H9 (cell line): ENCODE measurements at regions not wholly inside any gene's neighbourhood (a gene's known extent, or its start where the extent isn't known, plus 50 kb on each side); places are given as distances from the start of the nearest gene placed in this dataset.

Experiments
- DNase-seq: peaks from one replicate; pipeline ENCODE4 v3.0.0-alpha.2; 2017
- H2AFZ ChIP-seq: one replicate; pipeline ENCODE4 v1.6.1; 2013; ENCODE audit warnings: mild to moderate bottlenecking, low read length, control low read depth, moderate library complexity
- H2AK5ac ChIP-seq: 2 replicates; pipeline ENCODE4 v1.6.1; 2013; ENCODE audit warnings: low read length, control low read depth, mixed read lengths; ENCODE audit not compliant: insufficient read length
- H2BK120ac ChIP-seq: one replicate; pipeline ENCODE4 v1.6.1; 2013; ENCODE audit warnings: low read depth, mild to moderate bottlenecking, low read length, control low read depth, inconsistent platforms; ENCODE audit not compliant: poor library complexity, severe bottlenecking
- H2BK12ac ChIP-seq: 2 replicates; pipeline ENCODE4 v1.6.1; 2013; ENCODE audit warnings: low read length, control low read depth, mixed read lengths, low read depth; ENCODE audit not compliant: insufficient read length
- H2BK15ac ChIP-seq: 2 replicates; pipeline ENCODE4 v1.6.1; 2013; ENCODE audit warnings: low read depth, low read length, control low read depth
- H2BK20ac ChIP-seq: one replicate; pipeline ENCODE4 v1.6.1; 2013; ENCODE audit warnings: low read depth, mild to moderate bottlenecking, low read length, control low read depth, inconsistent platforms; ENCODE audit not compliant: poor library complexity, severe bottlenecking
- H2BK5ac ChIP-seq: 2 replicates; pipeline ENCODE4 v1.6.1; 2013; ENCODE audit warnings: low read length, control low read depth, mixed read lengths; ENCODE audit not compliant: insufficient read length
- H3K14ac ChIP-seq: 2 replicates; pipeline ENCODE4 v1.6.1; 2013; ENCODE audit warnings: low read length, control low read depth; ENCODE audit not compliant: insufficient read depth
- H3K18ac ChIP-seq: 2 replicates; pipeline ENCODE4 v1.6.1; 2013; ENCODE audit warnings: low read depth, mild to moderate bottlenecking, mixed read lengths, low read length, control low read depth; ENCODE audit not compliant: insufficient read length
- H3K23ac ChIP-seq: 2 replicates; pipeline ENCODE4 v1.6.1; 2013; ENCODE audit warnings: low read length, control low read depth, mixed read lengths, low read depth; ENCODE audit not compliant: insufficient read length
- H3K23me2 ChIP-seq: 2 replicates; pipeline ENCODE4 v1.6.1; 2013; ENCODE audit warnings: low read depth, mild to moderate bottlenecking, mixed read lengths, low read length, control low read depth; ENCODE audit not compliant: insufficient read length, poor library complexity, severe bottlenecking
- H3K27ac ChIP-seq: 2 replicates; pipeline ENCODE4 v1.5.1; 2013; ENCODE audit warnings: low read length, control low read depth, mixed read lengths, low read depth; ENCODE audit not compliant: insufficient read length
- H3K27me3 ChIP-seq: 2 replicates; pipeline ENCODE4 v1.6.1; 2013; ENCODE audit warnings: low read length, control low read depth, inconsistent platforms; ENCODE audit not compliant: insufficient read depth
- H3K4ac ChIP-seq: 2 replicates; pipeline ENCODE4 v1.6.1; 2013; ENCODE audit warnings: low read depth, mild to moderate bottlenecking, control low read depth, inconsistent platforms, low read length, moderate library complexity
- H3K4me1 ChIP-seq: 2 replicates; pipeline ENCODE4 v1.6.1; 2013; ENCODE audit warnings: low read length, control low read depth, inconsistent platforms; ENCODE audit not compliant: insufficient read depth
- H3K4me2 ChIP-seq: 2 replicates; pipeline ENCODE4 v1.6.1; 2013; ENCODE audit warnings: low read length, control low read depth, mixed read lengths; ENCODE audit not compliant: insufficient read length, insufficient read depth
- H3K56ac ChIP-seq: 2 replicates; pipeline ENCODE4 v1.6.1; 2013; ENCODE audit warnings: low read depth, mild to moderate bottlenecking, mixed read lengths, low read length, control low read depth; ENCODE audit not compliant: insufficient read length
- H3K79me1 ChIP-seq: 2 replicates; pipeline ENCODE4 v1.6.1; 2013; ENCODE audit warnings: low read depth, mild to moderate bottlenecking, moderate library complexity, low read length, control low read depth, inconsistent platforms; ENCODE audit not compliant: insufficient read depth, poor library complexity, severe bottlenecking
- H3K79me2 ChIP-seq: 2 replicates; pipeline ENCODE4 v1.6.1; 2013; ENCODE audit warnings: low read length, control low read depth, inconsistent platforms; ENCODE audit not compliant: insufficient read depth
- H3K9ac ChIP-seq: 2 replicates; pipeline ENCODE4 v1.6.1; 2013; ENCODE audit warnings: low read length, control low read depth, mixed read lengths; ENCODE audit not compliant: insufficient read length; ENCODE audit errors: extremely low read depth
- H3K9me3 ChIP-seq: one replicate; pipeline ENCODE4 v1.6.1; 2013; ENCODE audit warnings: low read depth, low read length, inconsistent platforms; ENCODE audit not compliant: control insufficient read depth
- H3T11ph ChIP-seq: one replicate; pipeline ENCODE4 v1.6.1; 2013; ENCODE audit warnings: mild to moderate bottlenecking, low read length, control low read depth, inconsistent platforms
- H4K20me1 ChIP-seq: one replicate; pipeline ENCODE4 v1.6.1; 2013; ENCODE audit not compliant: control insufficient read depth, insufficient read length, insufficient read depth
- H4K5ac ChIP-seq: 2 replicates; pipeline ENCODE4 v1.6.1; 2013; ENCODE audit warnings: low read depth, mild to moderate bottlenecking, mixed read lengths, low read length, control low read depth; ENCODE audit not compliant: insufficient read length
- H4K8ac ChIP-seq: replicated peaks from 2 replicates; pipeline ENCODE4 v1.6.1; 2013; ENCODE audit warnings: low read length, control low read depth, mixed read lengths, low read depth; ENCODE audit not compliant: insufficient read length
- H4K91ac ChIP-seq: 2 replicates; pipeline ENCODE4 v1.6.1; 2013; ENCODE audit warnings: low read depth, mild to moderate bottlenecking, moderate library complexity, mixed read lengths, low read length, control low read depth; ENCODE audit not compliant: insufficient read length
- H3K27ac Mint-ChIP-seq, 3 experiments: 2 replicates in 2 of 3; 3 replicates in 1 of 3; pipeline ENCODE4 v1.8.0; 2020 to 2021; ENCODE audit warnings: mixed read lengths in 3 of 3, mild to moderate bottlenecking in 1 of 3, moderate library complexity in 1 of 3
- H3K27me3 Mint-ChIP-seq: 2 replicates; pipeline ENCODE4 v1.8.0; 2021; ENCODE audit warnings: low read depth, mild to moderate bottlenecking, moderate library complexity, mixed read lengths
- H3K36me3 Mint-ChIP-seq, 3 experiments: 2 replicates in 2 of 3; 3 replicates in 1 of 3; pipeline ENCODE4 v1.8.0; 2020 to 2021; ENCODE audit warnings: low read depth in 3 of 3, mixed read lengths in 3 of 3; ENCODE audit not compliant: insufficient read depth in 1 of 3
- H3K4me1 Mint-ChIP-seq, 2 experiments: 2 replicates each; pipeline ENCODE4 v1.8.0; 2020; ENCODE audit warnings: mixed read lengths in 2 of 2
- H3K4me3 Mint-ChIP-seq, 2 experiments: 2 replicates in 1 of 2; 3 replicates in 1 of 2; pipeline ENCODE4 v1.8.0; 2020 to 2021; ENCODE audit warnings: mild to moderate bottlenecking in 2 of 2, mixed read lengths in 2 of 2, moderate library complexity in 1 of 2
- H3K9me3 Mint-ChIP-seq, 2 experiments: 2 replicates in 1 of 2; 3 replicates in 1 of 2; pipeline ENCODE4 v1.8.0; 2020; ENCODE audit warnings: mild to moderate bottlenecking in 2 of 2, mixed read lengths in 2 of 2, moderate library complexity in 1 of 2
- CTCF ChIP-seq: fragments of 200-600 bp; sonication (generic); conservative IDR thresholded peaks from 3 replicates; pipeline ENCODE4 v1.8.0; 2021; ENCODE audit warnings: antibody characterized with exemption, mild to moderate bottlenecking
- WGBS: extraction: QIAGEN DNeasy Blood & Tissue Kit; methylation state at CpG from one replicate; pipeline ENCODE4 v1.1.7; 2013; ENCODE audit warnings: missing lambda C conversion rate, low lambda C conversion rate, mixed read lengths; ENCODE audit not compliant: insufficient read length; ENCODE audit errors: extremely low coverage; 5-methylcytosine and 5-hydroxymethylcytosine counted together

- Histone ChIP-seq H3K23me2 (no peaks in the 10 kb centered on the region), H3K27me3 (no peaks in the 10 kb centered on the region), H2BK12ac (no peak overlapping the region), H3K14ac (no peak overlapping the region), H3K4me2 (no peak overlapping the region), H3K4me1 (no peaks in the 10 kb centered on the region; the same call in 1 of the 2 replicates), H2BK5ac (no peak overlapping the region), H3T11ph (no peak overlapping the region), H3K4ac (no peak overlapping the region), H3K18ac (no peak overlapping the region), H3K27ac (no peak overlapping the region), H3K9me3 (peaks cover 17% of the 10 kb centered on the region), H3K9ac (no peak overlapping the region), H3K79me1 (no peaks in the 10 kb centered on the region), H4K91ac (no peak overlapping the region), H3K23ac (no peak overlapping the region), H4K5ac (no peak overlapping the region), H2AFZ (no peak overlapping the region), H2BK15ac (no peak overlapping the region), H3K79me2 (no peaks in the 10 kb centered on the region), H2AK5ac (no peak overlapping the region), H3K56ac (no peak overlapping the region), H2BK20ac (no peak overlapping the region), H2BK120ac (no peak overlapping the region), H4K20me1 (no peaks in the 10 kb centered on the region), H4K8ac (no peak overlapping the region)
- H3K9me3 Mint-ChIP-seq = peaks cover 11 to 55% of the 10 kb centered on the region in 2 experiments
- TF ChIP-seq CTCF = no peak
- peaks cover 2 to 8% (median 4%) of the 10 kb centered on the region in 3 experiments; a peak in 5 of 7 replicates for H3K36me3 Mint-ChIP-seq
- no peak overlapping the region for H3K27ac Mint-ChIP-seq
- no peaks in the 10 kb centered on the region; the same call in none of the 2 replicates for H3K27me3 Mint-ChIP-seq
- H3K4me1 Mint-ChIP-seq = peaks cover 0 to 6% of the 10 kb centered on the region in 2 experiments; a peak in 2 of 4 replicates
- no peak overlapping the region for H3K4me3 Mint-ChIP-seq
- DNase-seq = no peak
- WGBS = no CpG with 5 or more reads among the region's 3 CpGs
Measured at GRCh38 chr9:1492156-1492555, 442.0 kb downstream of the DMRT2 start.
